Vagina (tissue), 2 donors: ENCODE measurements at regions not wholly inside any gene's neighbourhood (a gene's known extent, or its start where the extent isn't known, plus 50 kb on each side); places are given as distances from the start of the nearest gene placed in this dataset.

Experiments
- CTCF ChIP-seq, 3 experiments: fragments of 450-650 bp in 2 of 3; fragments of 200-600 bp in 1 of 3; sonication (generic) in 1 of 3; IDR thresholded peaks; one replicate each; pipeline ENCODE4 v1.5.1; 2017 to 2019; ENCODE audit warnings: antibody characterized with exemption in 3 of 3, mild to moderate bottlenecking in 2 of 3, moderate library complexity in 2 of 3
- POLR2A ChIP-seq, 2 donors: fragments of 450-650 bp; IDR thresholded peaks; one replicate each; pipeline ENCODE4 v1.6.1; 2017; ENCODE audit warnings: antibody characterized with exemption in 2 of 2, mild to moderate bottlenecking in 2 of 2, moderate library complexity in 2 of 2
- POLR2AphosphoS5 ChIP-seq, 2 donors: sonication (generic); formaldehyde crosslinking; IDR thresholded peaks; one replicate each; pipeline ENCODE4 v1.9.0; 2017; ENCODE audit warnings: antibody characterized with exemption in 2 of 2, mild to moderate bottlenecking in 2 of 2, low read depth in 1 of 2; ENCODE audit not compliant: insufficient read depth in 1 of 2

- TF ChIP-seq POLR2AphosphoS5 (IDR thresholded peaks at IDR 0.05; ENCODE audit: insufficient read depth in 1 of 2, low read depth in 1 of 2) (no peak), CTCF (IDR thresholded peaks at IDR 0.05) (no peak), POLR2A (IDR thresholded peaks at IDR 0.05) (no peak)
Measured at GRCh38 chr21:40923407-40923806, 76.4 kb upstream of the DSCAM start.
